NCI-H1694 treated with DMSO at 0.1 percent for 48 hours (cell line): ENCODE measurements at regions not wholly inside any gene's neighbourhood (a gene's known extent, or its start where the extent isn't known, plus 50 kb on each side); places are given as distances from the start of the nearest gene placed in this dataset.

ENCODE experiments used
- DNase-seq: peaks from one replicate; lab custom pipeline; 2025; lab: John Stamatoyannopoulos, UW

DNA sequence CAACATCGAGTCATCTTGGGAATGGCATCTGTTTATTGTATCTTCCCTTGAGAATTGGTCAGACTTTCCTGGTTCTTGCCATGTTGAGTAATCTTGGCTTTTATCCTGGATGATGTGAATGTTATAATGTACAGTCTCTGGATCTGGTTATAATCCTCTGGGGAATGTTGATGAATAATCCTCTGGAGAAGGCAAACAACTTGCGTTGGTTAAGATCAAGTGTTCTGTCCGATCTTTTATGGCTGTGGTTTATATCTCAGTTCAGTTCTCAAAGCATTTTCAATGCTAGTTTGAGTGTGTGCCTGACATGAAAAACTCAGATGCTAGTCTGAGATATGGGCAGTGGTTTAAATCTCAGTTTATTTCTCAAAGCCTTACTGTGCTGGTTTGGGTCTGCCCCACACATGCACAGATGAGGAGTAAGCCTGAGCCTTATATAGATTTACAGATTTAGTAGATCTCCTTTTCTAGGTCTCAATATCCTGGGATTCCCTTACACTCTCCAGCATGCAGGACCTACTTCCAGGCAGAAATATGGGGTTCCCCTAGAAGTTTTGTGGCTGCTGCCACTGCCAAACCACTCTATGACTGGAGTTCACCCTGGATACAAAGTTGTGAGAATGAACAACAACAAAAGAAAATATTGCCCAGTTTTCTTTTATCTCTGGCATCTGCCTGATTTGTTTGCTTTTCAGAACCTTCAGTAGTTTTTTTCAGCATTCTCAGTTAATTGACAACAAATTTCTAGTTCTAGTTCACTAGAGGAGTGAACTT, 191.8 kb upstream of the MAN1A1 start:
- no peak for DNase-seq

DNA sequence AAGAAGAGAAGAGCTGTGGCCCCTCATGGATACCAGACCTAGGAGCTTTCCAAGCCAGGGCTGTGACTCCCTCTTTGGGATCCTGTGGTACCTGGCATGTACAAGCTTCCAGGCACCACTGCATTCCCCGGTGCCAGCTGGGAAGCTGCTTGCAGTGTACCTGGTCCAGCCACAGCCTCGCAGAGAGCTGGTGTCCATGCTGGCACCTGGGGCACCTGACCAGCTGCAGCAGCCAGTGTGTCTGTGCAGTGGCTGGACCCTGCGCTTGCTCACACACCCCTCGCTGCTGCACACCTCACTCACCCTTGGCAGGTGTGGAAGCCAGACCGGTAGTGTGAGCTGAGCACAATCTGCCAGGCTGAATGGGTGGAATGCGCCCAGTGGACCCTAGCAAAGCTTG, 190.9 kb upstream of the MAN1A1 start:
- no peak for DNase-seq

DNA sequence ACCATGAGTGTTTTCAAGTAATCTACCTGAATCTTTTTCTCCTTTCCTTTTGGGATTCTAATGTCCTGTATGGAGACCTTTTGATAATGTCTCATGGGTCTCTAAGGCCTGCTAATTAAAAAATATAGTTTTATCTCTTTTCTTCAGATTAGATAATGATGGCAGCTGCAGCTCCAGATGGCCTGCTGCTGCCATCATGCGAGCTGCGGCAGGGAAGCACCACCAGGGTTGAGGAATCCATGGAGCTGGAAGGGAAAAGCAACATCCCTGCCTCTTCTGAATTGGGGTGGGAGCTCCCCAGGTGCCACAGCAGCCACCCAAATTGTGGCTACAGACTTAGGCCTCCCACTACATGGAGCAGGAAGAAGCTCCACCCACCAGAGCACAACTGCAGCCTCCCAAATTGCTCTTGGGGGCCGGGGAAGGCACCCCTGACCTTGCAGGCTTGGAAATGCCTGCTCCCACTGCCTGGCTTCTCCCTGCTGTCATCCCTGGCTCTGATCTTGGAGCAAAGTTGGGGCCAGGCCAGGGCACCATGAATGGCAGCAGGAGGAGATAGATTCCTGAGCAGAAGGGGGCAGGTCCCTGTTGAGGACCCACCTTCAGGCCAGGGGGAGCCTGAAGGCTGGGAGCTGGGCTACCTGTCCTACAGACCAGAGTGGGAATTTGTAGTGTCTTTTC, 189.6 kb upstream of the MAN1A1 start:
- no peak for DNase-seq

DNA sequence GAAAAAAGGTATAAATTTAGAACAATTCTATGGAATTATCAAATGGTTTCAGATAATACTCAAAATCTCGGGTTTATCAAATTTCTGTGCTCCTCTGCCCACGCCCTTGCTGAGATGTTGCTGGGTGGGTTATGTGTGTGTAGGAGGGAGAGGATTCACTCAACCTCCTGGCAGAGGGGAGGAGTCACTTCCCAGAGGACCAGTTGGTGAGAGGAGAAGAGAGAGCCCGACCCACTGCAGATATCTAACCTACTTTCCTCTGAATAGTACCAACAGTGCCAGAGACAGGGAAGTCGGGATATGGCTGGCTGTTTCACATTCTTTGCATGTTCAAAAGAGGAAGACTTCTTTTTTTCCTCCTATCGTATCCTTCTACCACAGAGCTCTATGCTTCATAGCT, 187.1 kb upstream of the MAN1A1 start:
- DNase-seq: no peak

DNA sequence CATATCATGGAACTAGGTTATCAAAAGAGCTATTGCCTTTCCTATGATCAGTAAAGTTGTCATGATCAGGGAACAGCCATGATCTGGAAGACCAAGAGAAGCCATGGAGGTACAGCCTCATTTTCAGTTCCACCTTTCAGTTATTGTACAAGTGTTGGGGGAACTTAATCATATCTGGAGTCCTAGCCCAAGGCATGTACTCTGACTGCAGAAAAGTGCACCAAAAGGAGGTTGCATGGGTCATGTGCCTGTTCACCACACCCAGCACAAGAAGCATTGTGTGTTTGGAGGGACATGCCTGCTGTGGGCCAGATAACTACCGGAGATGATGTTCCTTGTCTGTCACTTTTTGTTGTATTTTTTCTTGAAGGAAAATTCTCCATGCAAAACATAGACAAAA, 185.8 kb upstream of the MAN1A1 start:
- DNase-seq: no peak

DNA sequence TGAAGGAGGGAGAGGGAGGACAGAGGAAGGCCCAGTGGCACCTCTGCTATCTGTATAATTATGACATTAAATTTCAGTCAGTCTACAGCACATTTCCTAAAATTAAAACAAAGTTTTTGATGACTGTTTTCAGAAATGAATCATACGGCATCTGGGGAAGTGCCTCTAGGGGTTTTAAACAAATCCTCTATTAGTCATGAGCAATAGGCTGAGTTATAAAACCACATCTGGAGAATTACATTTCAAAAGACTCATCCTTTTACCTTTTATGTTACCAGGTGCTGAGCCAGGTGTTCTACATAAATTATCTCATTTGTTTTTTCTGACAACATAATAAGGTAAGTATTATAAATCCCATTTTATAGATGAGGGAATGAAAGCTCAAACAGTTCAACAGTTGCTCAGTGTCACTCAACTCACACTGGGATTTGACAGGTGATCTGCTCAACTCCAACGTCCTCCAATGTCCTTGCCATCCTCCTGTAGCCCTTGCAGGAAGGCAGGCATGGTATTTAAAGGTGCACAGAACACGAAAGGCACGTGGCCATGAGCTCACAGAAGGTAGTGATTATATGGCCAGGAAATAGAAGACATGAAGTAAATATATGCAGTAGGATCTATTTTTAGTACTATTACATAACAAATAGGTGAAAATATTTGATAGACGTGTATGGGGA, 184.2 kb upstream of the MAN1A1 start:
- no peak for DNase-seq

DNA sequence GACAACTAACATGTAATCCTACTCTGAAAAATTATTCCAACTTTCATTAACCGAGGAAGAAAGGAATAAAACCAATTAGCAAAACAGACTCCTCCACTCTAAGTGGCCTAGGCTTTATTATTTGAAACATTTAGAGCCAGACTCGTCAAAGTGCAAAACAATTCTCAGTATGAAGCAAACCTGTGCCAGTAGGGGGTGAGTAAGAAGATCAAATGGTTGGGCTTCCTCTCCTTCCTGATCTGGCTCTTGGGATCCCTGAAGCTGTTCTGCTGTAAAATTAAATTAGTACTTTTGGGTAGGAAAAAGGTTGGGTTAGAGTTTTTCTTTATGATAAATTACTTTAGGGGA, 177.6 kb upstream of the MAN1A1 start:
- DNase-seq: no peak

DNA sequence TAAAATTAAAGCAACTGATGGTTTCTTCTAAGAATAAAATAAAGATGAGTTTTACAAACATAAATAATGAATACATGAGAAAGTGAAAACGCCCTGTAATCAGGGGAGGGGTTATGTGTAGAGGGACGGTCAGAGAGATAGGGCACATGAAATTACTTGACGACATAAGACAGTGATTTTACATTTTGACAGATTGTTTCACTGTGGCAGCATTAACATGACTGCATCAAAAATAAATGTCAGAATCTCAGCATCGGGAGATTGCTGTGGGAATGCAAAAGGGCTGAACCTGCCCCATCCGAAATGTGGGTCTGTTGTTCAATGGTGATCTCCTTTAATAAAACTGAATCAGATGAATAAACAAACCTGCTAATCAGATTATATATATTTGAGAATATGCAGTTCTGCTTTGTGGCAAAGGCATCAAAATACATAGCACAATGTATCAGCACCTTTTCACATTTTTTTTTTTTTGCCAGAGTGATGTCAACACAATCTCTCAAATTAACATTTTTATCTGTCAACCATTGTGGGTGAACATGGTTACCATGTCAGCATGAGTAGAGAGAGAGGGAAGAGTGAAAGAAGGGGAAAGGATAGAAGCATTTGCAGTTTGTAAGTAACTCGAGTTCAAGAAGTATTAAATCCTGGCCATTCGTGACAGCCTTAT, 177.1 kb upstream of the MAN1A1 start:
- DNase-seq: no peak

DNA sequence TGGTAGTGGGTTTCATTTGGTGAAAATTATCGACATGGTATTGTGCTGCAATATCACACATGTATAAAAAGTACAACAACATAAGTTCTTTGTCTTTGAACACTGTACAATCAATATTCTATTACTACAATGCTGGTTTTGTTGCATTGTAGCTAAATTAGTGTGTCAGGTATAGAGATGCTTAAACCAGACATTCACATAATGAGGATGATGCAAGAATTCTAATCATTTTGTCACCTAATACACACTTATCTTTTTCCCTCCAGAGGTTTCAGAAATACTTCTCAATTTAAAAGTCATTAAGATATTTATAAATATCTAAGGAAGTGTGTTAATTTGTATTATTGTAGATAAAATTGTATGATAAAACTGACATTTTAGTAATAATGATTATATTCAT, 174.8 kb upstream of the MAN1A1 start:
- DNase-seq: no peak

DNA sequence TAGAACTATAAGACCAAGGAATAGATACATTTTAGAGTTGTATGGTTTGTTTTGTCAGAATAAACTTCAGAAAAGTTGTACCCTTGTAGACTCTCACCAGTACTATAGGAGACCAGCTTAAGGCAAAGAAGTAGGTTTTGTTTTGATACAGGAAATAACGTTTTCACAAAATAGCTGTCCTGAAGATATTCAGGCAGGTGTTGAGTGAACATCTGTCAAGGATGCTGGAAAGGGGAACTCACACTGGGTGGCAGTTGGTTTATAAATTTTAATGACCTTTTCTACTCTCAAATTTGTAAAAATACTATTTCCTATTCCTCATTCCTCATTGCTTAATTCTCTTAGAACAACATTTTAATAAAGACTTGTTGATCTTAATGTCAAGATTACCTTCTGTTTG, 174.0 kb upstream of the MAN1A1 start:
- DNase-seq: no peak

DNA sequence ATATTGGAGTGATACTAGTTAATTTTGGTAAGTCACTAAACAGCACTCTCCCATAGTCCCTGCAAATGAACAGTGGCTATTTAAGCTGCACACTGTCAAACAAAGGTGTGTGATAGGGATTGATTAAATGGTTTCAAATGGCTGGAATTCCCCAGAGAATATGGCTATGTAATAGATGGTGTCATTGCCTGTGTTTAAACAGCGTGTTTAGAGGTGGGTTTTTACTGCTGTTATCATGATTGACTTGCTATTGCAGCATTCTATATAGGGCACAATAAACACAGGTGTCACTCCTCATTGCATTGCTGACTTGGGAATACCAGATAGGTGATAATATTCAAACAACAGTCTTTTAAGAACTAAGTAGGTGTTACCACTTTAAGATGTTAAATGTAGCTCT, 171.7 kb upstream of the MAN1A1 start:
- DNase-seq: no peak

DNA sequence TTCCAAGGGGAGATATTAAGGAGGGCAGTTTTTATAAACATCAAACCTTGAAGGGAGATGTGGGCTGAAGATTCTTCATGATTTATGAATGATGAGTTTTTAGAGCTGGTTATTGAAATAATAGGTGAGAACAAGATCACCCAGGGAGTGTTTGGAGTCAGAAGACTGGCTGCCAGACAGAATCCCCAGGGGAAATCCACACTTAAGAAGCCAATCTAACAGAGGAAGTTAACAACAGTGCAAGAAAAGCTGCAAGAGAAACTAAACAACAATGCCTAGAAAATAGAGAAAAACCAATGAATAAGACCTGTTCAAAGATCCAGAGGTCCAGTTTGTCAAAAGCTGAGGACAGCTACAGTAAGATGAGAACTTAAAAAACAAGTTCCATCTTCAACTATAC, 167.9 kb upstream of the MAN1A1 start:
- no peak for DNase-seq

DNA sequence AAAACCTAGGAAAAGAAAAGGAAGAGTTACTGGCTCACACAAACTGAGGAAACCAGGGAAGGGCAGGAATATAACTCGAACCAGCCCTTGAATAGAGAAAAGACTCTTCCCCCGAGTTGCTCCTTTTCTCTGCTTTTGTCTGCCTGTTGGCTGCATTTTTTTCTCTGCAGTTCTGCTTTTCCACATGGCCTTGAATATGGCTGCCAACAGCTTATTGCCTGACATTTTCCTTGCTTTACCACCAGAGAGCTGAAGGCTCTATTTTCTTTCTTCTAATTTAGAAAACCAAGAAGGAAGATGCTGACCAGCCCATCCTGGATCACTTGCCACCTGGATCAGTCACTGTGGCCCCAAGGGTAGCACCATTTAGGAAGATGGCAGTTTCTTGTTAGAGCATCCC, 164.8 kb upstream of the MAN1A1 start:
- DNase-seq: no peak

DNA sequence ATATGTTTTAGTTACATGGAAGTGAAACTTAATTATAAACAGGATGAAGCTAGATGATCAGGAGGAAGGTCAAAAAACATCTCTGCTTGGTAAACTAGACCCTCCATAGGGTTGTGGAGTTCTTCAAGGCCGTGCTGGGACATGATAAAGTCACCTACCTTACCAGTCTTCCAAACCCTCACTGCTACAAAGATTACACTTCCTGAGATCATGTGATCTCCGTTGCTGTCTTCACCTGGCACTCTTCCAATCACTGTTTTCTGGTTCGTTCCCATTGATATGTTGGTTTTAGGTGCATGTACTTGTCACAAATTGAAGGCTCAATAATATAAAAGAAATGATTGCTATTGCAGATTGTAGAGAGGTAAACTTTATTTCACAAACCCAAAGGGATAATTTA, 161.5 kb upstream of the MAN1A1 start:
- no peak for DNase-seq

DNA sequence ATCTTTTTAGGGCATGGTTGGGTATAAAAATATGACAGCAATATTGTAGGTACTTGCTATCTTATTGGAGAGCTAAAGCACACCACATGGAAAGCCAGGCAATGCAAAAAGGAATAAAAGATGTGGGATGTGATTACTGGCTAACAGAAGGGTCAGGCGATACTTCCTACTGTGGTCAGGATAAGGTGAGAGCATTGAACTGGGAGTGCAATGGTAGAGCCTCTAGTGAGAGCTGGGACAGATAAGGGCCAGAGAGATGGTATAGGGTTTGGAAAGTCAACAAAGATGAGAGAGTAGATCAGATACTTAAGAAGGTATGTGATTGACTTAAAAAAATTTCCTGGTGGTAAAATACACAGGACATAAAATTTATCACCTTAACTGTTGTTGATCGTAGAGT, 160.7 kb upstream of the MAN1A1 start:
- no peak for DNase-seq

DNA sequence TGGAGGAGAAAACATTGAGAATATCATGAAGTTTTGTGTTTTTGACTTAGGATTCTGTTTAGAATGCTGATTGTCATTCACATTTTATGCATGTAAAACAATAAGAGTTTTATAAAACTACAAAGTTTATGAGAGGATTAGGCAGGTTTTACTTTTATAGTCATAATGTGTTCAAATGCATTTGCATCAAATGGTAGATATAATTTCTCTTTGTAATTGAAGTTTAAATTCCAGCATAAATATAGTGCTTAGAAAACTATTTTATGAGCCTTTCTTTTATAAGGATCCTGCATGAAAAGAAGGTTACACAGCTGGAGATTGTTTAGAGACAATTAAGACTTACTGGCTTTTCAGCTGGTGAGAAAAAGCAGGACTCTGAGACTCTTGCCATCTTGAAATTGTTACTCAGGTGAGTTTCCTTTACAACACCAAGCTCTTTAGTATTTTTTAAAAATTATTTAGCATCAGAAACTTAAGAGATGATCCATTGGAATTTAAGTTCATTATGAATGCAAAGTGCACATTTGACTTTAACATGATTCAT, 157.1 kb upstream of the MAN1A1 start:
- no peak for DNase-seq

DNA sequence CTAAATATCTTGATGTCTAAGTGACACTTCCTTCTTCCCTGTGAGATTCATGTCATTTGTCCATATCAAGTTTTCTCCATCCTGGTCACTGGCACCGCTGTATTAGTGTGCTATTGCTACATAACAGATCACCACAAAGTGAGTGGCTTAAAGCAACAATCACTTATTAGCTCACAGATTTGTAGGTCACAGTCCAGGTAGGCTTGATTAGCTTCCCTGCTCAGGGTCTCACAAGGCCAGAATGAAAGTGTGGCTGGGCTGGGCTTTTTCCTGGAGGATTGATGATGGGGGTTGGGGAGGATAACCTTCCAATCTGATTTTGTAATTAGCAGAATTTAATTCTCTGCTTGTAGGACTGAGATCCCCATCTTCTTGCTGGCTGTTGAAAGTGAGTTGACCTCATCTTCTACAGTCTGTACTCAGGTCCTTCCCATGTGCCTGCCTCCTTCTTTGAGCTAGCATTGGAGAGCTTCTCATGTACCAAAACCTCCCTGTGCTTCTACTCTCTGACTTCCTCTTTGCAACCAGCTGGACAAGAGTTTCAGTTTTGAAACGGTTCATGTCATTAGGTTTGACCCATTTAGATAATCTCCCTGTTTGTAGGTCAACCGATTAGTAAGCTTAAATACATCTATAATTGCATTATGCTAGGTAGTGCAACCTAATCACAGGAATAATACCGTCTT, 152.4 kb upstream of the MAN1A1 start:
- DNase-seq: no peak

DNA sequence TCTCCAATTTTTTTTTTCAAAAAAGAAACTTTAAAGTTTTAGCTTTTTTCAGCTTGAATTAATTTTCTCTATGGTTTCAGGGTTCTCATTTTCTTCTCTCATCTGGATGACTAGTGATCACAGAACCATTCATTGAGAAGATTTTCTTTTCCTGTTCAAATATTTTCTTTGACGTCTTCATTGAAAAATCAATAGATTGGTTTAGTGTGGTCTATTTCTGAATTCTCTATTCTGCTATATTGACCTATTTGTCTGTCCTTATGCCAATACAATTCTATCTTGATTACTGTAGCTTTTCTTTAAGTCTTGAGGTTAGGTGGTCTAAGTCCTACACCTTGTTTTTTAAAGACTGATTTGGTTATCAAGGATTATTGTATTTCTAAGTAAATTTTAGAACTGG, 150.2 kb upstream of the MAN1A1 start:
- DNase-seq: no peak

DNA sequence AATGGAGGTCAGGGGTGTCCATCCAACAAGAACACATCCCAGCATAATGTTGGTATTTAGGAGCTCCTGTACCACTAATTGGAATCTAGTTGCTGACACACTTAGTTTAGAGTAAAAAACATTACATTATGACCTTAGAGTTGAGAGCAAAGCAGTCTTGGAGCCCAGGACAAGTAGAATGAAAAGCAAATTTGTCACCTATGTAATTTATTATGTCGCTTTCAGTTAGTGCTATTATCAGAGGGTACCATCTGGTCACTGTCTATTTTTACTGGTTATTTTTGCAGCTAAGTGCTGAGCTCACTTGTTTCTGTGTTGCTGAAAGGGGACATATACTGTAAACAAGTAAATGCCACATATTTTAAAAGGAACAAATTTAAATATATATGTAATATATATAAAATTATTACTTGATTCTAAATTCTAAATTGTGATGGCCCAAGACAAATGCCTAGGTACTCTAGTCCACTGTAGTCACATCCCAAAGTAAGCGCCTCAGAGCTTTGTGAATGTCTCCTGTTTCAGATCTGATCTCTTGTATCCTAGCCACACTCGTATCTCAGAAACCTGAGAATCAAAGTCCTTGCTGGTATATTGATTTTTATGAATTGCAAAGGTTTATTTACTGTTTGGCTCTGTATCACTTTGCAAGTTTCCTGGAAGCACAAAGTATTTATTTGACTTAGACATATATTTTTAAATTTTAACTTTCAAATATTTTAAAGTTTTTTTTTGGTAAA, 148.6 kb upstream of the MAN1A1 start:
- DNase-seq: peak; percentile 4

DNA sequence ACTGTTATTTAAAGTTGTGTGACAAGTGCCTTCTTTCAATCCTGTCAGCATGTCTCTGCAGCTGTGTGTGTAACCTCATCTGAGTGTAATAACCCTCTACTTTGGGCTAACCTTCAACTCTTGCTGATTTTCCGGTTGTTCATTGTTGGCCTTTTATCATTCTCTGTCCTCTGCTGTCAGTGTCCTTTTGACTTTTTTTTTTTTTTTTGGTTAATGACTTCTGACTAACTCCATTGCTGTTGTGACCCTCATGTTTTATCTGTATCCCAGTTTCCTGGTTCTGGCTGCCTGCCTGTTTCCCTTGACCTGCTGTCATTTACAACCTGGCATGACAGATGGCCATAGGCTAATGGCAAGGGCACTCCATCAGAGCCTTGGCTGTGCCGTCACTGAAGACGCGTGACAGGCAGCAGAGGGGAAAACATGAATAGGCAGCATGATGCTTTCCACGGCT, 145.7 kb upstream of the MAN1A1 start:
- peak; percentile 27 for DNase-seq

DNA sequence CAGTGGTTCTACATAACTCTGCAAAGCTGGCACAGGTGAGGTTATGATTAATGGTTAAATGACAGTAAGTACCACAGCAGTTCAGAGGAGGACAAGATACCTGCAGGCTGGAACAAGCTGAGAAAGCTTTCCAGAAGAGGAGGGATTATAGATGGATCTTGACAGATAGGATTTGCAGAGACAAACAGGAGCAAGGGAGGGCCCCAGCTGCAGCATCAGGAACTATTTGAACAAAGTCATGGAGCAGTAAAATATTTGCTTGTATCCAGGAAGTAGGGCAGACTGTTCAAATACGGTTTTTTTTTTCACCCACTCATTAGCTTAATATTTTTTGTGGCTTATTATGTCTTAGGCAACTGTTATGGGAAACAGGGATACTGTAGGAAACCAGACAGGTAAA, 144.4 kb upstream of the MAN1A1 start:
- DNase-seq: peak; percentile 13
